Lower leg skin (tissue), 3 donors: ENCODE measurements at regions not wholly inside any gene's neighbourhood (a gene's known extent, or its start where the extent isn't known, plus 50 kb on each side); places are given as distances from the start of the nearest gene placed in this dataset.

ENCODE experiments used
- CTCF ChIP-seq, 3 donors: fragments of 450-650 bp; IDR thresholded peaks; one replicate each; pipeline ENCODE4 v1.5.1; 2016; ENCODE audit warnings: antibody characterized with exemption in 3 of 3, mild to moderate bottlenecking in 3 of 3, moderate library complexity in 2 of 3
- POLR2A ChIP-seq, 2 donors: fragments of 450-650 bp; IDR thresholded peaks; one replicate each; pipeline ENCODE4 v1.6.1; 2016 to 2017; ENCODE audit warnings: antibody characterized with exemption in 2 of 2, mild to moderate bottlenecking in 1 of 2, moderate library complexity in 1 of 2

DNA sequence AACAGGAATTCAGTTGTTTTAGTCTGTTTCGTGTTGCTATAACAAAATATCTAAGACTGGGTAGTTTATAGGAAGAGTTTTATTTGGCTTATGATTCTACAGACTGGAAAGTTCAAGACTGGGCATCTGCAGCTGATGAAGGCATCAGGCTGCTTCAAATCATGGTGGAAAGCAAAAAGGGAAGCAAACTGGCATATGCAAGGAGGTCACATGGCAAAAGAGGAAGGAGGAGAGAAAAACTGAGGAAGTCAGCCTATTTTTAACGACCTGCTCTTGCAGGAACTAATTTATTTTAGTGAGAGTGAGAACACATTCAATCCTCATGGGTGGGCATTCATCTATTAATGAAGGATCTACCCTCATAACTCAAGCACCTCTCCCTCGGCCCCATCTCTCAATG, 363.1 kb upstream of the HS3ST1 start:
- TF ChIP-seq CTCF (IDR thresholded peaks at IDR 0.05) (no peak), POLR2A (IDR thresholded peaks at IDR 0.05) (no peak)
